A673 (cell line): ENCODE measurements at regions not wholly inside any gene's neighbourhood (a gene's known extent, or its start where the extent isn't known, plus 50 kb on each side); places are given as distances from the start of the nearest gene placed in this dataset.
"Not testable (repeated sequence)": the region's sequence is repeated elsewhere in the genome, so short reads cannot be mapped to it uniquely, and the experiment has no call there.

Source experiments
- BruUV-seq: library from RNA; stranded (reverse); fragments of 400-500 nt; replicated peaks from 2 replicates; lab custom pipeline; 2021; lab: Mats Ljungman, UMichigan
- CTCF ChIA-PET: fragments of 300-600 bp; sonication (Branson Sonifier 250); formaldehyde crosslinking; loops from one replicate; lab custom pipeline; 2022; ENCODE audit warnings: antibody characterized with exemption; lab: Charles Lee
- POLR2A ChIA-PET: fragments of 300-600 bp; sonication (Branson Sonifier 250); formaldehyde crosslinking; loops from one replicate; lab custom pipeline; 2022; ENCODE audit warnings: antibody characterized with exemption; ENCODE audit not compliant: low non-redundant PET; lab: Charles Lee
- DNase-seq: peaks from one replicate; pipeline ENCODE4 v3.0.0-alpha.2; 2015; ENCODE audit warnings: low spot score
- H3K27ac ChIP-seq: fragments of 200-600 bp; sonication (generic); 2 replicates; pipeline ENCODE4 v1.5.1; 2016; ENCODE audit warnings: mixed run types, low read depth, mild to moderate bottlenecking, mixed read lengths, antibody characterized with exemption, low read length; ENCODE audit not compliant: poor library complexity, severe bottlenecking
- H3K27me3 ChIP-seq: fragments of 200-600 bp; sonication (generic); replicated peaks from 2 replicates; pipeline ENCODE4 v1.6.1; 2017; ENCODE audit warnings: mixed run types, low read depth, mild to moderate bottlenecking, mixed read lengths, antibody characterized with exemption, low read length; ENCODE audit not compliant: insufficient read depth, poor library complexity
- H3K36me3 ChIP-seq: fragments of 200-600 bp; sonication (generic); 2 replicates; pipeline ENCODE4 v1.6.1; 2016; ENCODE audit warnings: mixed run types, mild to moderate bottlenecking, mixed read lengths, antibody characterized with exemption, low read length; ENCODE audit not compliant: insufficient read depth, poor library complexity, severe bottlenecking
- H3K4me1 ChIP-seq: fragments of 200-600 bp; sonication (generic); 2 replicates; pipeline ENCODE4 v1.6.1; 2017; ENCODE audit warnings: mixed run types, mild to moderate bottlenecking, mixed read lengths, antibody characterized with exemption, low read length; ENCODE audit not compliant: insufficient read depth, poor library complexity, severe bottlenecking
- H3K4me3 ChIP-seq: fragments of 200-600 bp; sonication (generic); 2 replicates; pipeline ENCODE4 v1.5.1; 2016; ENCODE audit warnings: low read depth, mixed run types, mild to moderate bottlenecking, mixed read lengths, low read length; ENCODE audit not compliant: poor library complexity, severe bottlenecking
- H3K9me3 ChIP-seq: fragments of 200-600 bp; sonication (generic); 2 replicates; pipeline ENCODE4 v1.6.1; 2016; ENCODE audit warnings: mixed run types, low read depth, mild to moderate bottlenecking, mixed read lengths, antibody characterized with exemption, low read length; ENCODE audit not compliant: poor library complexity, severe bottlenecking
- EZH2 ChIP-seq: fragments of 200-600 bp; sonication (generic); IDR thresholded peaks from 2 replicates; pipeline ENCODE4 v1.6.1; 2017; ENCODE audit warnings: borderline replicate concordance, low read depth, mild to moderate bottlenecking, mixed read lengths, antibody characterized with exemption, low read length; ENCODE audit not compliant: poor library complexity, severe bottlenecking
- intact Hi-C: fragments of 100-400 bp; cut with micrococcal nuclease; formaldehyde crosslinking; loops from one replicate; pipeline ENCODE4 v1.10.0; 2022; ENCODE audit not compliant: unreplicated experiment
- TF ChIP-seq, protein P1 (sequence below): fragments of 300-800, 200-600 bp; sonication (generic); conservative IDR thresholded peaks from 2 replicates; pipeline ENCODE4 v1.5.1; 2017; ENCODE audit warnings: low read depth, mild to moderate bottlenecking, antibody characterized with exemption, low read length, moderate library complexity, mixed read lengths

DNA sequence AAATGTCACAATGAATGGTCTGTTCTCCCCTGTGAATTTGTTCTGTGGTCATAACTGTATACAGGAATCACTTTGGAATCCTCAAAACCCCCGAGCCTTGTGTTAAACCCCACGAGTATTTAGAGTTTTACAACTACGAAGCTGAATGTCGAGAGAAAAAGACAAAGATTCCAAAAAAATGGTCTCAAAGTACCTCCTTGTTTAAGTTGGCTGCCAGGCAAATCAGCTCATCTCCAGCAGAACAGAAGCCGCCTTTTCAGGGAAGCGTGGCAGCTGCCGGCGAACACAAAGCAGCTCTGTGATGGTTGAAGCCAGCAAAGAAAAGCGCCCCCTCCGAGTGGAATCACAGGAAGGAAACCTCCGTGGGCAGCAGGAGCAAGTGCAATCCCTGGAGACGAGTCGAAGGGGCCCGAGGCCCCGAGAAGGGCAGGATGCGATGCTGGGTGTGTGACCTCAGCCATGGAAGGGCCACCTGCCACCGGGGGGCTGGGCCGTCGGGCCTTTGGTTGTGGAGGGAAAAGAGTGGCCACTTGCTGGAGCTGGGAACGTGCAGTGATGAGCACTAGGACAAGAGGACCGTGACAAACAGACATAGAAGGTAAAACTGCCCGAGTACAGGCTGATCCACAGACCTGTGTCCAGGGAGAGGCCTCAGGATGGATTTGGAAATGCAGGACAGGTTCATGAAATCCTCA lies 706.4 kb downstream of the SEMA5A start:
- intact Hi-C loops = no loop called here
- Histone ChIP-seq H3K36me3 (no peaks in the 10 kb centered on the region), H3K27ac (no peak overlapping the region), H3K27me3 (no peaks in the 10 kb centered on the region), H3K4me3 (no peak overlapping the region), H3K4me1 (no peaks in the 10 kb centered on the region), H3K9me3 (peaks cover 41% of the 10 kb centered on the region)
- no peak for DNase-seq
- POLR2A ChIA-PET = no interaction called here
- TF ChIP-seq, protein P1, sequence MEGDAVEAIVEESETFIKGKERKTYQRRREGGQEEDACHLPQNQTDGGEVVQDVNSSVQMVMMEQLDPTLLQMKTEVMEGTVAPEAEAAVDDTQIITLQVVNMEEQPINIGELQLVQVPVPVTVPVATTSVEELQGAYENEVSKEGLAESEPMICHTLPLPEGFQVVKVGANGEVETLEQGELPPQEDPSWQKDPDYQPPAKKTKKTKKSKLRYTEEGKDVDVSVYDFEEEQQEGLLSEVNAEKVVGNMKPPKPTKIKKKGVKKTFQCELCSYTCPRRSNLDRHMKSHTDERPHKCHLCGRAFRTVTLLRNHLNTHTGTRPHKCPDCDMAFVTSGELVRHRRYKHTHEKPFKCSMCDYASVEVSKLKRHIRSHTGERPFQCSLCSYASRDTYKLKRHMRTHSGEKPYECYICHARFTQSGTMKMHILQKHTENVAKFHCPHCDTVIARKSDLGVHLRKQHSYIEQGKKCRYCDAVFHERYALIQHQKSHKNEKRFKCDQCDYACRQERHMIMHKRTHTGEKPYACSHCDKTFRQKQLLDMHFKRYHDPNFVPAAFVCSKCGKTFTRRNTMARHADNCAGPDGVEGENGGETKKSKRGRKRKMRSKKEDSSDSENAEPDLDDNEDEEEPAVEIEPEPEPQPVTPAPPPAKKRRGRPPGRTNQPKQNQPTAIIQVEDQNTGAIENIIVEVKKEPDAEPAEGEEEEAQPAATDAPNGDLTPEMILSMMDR = no peak
- no peak for TF ChIP-seq EZH2
- CTCF ChIA-PET = no interaction called here
- BruUV-seq = no TSS peak

DNA sequence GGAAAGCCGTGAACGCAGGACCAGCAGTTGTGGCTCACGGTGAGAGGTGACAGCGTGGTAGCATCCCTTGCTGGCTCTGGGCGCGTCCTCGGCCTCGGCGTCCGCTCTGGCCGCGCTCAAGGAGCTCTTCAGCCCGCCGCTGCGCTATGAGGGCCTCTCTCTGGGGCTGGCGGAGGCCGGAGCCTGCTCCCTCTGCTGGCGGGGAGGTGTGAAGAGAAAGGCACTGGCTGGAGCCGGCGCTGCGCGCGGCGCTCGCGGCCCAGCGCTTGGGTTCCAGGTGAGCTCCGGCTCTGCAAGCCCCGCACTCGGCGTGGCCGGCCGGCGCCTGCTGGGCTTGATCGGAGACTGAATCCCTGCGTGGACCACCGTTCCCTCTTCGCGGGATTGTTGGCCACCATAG lies 705.6 kb downstream of the SEMA5A start:
- intact Hi-C loops = no loop called here
- H3K9me3 ChIP-seq = peaks cover 41% of the 10 kb centered on the region
- H3K4me1 ChIP-seq = no peaks in the 10 kb centered on the region
- H3K36me3 ChIP-seq = no peaks in the 10 kb centered on the region
- H3K27me3 ChIP-seq = no peaks in the 10 kb centered on the region
- BruUV-seq = no TSS peak
- ChIA-PET POLR2A (no interaction called here), CTCF (no interaction called here)
- DNase-seq = no peak
- no peak for TF ChIP-seq EZH2
- TF ChIP-seq, protein P1 = no peak
- no peak overlapping the region for H3K27ac ChIP-seq
- H3K4me3 ChIP-seq = no peak overlapping the region

DNA sequence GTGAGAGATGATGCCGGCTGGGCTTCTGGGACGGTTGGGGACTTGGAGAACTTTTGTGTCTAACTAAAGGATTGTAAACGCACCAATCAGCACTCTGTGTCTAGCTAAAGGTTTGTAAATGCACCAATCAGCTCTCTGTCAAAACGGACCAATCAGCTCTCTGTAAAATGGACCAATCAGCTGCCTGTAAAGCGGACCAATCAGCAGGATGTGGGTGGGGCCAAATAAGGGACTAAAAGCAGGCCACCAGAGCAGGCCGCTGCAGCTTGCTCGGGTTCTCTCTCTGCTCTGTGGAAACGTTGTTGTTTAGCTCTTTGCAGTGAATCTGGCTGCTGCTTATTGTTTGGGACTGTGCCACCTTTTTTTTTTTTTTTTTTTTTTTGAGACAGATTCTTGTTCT lies 705.1 kb downstream of the SEMA5A start:
- CTCF ChIA-PET, intact Hi-C loops, BruUV-seq: not testable (repeated sequence)

More for the DNA sequence above, 705.1 kb downstream of the SEMA5A start:
- peaks cover 38% of the 10 kb centered on the region for H3K9me3 ChIP-seq
- DNase-seq, POLR2A ChIA-PET, H3K27ac ChIP-seq, H3K27me3 ChIP-seq, H3K4me3 ChIP-seq, H3K4me1 ChIP-seq, H3K36me3 ChIP-seq: not testable (repeated sequence)
